GM18907 (cell line): ENCODE measurements at regions not wholly inside any gene's neighbourhood (a gene's known extent, or its start where the extent isn't known, plus 50 kb on each side); places are given as distances from the start of the nearest gene placed in this dataset.
"Not testable (repeated sequence)": the region's sequence is repeated elsewhere in the genome, so short reads cannot be mapped to it uniquely, and the experiment has no call there.

ENCODE experiments used
- ATAC-seq: cut with Tn5 transposase; IDR thresholded peaks from one replicate; pipeline ENCODE4 v1.9.1; 2021; ENCODE audit warnings: mild to moderate bottlenecking, moderate library complexity; ENCODE audit not compliant: unreplicated experiment

DNA sequence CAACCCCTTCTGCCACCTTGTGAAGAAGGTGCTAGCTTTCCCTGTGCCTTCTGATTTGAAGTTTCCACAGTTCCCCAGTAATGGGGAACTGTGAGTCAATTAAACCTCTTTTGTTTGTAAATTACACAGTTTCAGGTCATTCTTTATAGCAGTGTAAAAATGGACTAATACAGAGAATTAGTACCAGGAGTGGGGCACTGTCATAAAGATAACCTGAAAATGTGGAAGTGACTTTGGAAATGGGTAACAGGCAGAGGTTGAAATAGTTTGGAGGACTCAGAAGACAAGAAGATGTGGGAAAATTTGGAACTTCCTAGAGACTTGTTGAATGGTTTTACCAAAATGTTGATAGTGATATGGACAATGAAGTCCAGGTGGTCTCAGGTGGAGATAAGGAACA lies 131.0 kb upstream of the HAND2 start:
- ATAC-seq, result no peak

DNA sequence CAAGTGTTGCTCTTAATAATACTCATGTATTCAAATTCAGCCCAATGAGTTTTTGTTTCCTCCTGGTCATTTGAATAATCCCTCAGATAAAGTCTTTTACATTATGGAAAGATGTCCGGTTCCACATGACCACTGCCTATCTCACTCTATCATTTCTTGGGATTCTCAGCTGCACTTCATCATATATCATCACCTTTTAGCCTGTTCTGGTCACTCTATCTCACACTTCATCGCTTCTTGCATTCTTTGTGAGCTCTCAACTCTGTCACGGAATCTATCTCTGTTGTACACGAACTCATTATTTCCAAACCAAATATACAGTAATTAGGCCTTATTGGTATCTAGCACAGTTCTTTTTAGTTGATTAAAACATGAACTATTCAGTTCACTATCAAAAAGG lies 126.9 kb upstream of the HAND2 start:
- ATAC-seq, result no peak

DNA sequence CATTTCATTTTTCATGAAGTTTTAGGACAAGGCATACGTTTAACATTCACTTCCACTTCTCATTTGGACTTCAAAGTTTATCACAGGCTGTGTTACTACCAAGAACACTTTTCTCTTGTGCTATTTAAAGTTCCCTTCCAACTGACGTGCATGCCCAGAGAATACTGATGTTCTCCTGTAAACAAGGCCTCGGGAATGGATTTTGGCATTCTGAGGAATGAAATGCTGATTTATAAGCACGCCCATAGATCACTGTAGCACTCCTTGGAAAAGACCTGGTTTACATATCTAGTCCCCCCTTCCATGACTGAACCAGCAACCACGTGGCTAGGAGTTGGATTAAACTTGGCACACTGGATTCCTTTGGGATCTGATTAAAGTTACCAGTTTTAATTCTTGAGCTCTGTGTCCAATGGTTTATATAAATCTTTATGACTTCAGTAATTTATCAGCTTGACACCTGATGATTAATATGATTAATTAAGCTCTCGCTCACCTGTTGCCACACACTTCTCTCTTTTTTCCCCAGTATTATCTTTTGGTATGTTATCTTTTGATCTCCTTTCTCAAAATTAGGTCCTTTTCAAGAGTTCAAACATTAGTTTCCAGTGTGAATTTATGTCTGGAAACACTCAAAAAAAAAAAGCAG lies 122.4 kb upstream of the HAND2 start:
- no peak for ATAC-seq

DNA sequence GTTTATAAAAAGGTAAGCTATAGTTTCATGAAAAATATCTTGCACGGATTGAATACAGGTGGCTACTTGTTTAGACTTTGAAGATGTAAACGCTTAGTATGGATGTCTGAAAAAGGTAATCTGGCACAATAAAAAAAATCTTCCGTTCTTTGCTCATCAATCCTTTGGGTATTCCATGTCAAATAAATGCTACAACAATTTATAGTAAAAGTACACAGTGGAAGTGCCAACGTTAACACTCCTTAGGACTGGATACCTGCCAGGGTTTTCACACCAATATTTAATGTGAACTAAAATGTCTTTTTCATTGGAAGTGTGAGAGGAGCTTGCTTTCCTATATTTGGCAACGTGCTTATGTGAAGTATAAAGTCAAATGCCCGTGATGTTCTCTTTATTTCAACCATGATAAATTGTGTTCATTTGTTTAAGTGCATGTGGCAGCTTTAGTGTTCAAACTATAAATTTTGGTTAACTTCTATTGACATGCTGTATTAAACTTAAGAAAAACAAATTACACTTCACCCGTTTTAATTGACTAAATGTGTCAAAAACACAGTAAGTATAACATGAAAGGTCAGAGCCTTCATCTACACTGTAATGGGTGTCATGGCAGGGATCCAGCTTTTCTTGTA lies 121.7 kb upstream of the HAND2 start:
- ATAC-seq, result no peak

DNA sequence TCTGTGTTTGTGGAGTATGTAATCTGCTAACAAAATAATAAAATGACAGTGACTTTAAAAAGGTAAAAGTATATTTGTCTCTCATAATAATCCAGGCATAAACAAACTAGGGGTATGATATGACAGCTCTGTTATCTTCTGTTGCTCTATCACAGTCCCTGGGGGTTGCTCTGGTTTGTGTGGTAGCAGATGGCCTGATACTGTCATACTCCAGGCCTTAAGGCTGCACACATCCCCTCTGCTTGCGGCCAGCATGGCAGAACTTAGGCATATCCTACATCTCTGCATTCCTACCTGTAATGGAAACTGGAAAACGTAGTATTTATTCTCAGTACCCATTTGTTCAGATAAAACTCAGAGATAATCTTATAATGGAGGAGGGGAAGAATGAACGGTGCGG lies 117.9 kb upstream of the HAND2 start:
- no peak for ATAC-seq

DNA sequence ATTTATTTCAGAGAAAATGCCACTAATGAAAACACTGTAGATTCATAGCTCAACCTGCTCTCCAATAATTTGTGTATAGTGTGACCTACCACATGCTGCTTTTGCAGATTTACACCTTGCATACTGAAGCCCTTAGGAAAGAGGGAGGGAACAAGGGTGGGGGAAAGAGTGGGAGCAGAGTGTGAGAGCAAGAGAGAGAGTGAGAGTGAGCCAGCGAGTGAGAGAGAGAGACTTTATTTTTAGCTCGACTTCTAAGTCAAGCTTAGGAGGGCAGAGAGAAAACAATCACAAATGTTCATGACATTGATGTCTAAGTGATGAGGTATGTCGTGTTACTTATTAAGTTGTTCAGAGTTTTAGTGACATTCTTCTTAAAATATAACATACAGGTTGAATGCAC lies 112.5 kb upstream of the HAND2 start:
- no peak for ATAC-seq

DNA sequence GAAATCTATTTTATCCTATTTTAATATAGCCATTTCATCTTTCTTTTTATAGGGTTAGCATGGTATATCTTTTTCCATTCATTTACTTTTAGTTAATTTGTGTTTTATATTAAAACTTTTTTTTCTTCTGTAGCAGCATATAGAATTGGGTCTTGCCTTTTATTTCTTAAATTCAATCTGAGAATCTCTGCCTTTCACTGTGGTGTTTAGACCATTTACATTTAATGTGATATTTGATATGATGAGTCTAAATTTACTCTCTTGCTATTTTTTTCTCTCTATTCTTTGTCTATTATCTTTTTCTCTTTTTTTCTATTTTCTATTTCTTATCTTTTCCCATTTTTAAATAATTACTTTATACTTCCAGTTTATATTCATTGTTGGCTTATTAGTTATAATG lies 105.4 kb upstream of the HAND2 start:
- no peak for ATAC-seq

DNA sequence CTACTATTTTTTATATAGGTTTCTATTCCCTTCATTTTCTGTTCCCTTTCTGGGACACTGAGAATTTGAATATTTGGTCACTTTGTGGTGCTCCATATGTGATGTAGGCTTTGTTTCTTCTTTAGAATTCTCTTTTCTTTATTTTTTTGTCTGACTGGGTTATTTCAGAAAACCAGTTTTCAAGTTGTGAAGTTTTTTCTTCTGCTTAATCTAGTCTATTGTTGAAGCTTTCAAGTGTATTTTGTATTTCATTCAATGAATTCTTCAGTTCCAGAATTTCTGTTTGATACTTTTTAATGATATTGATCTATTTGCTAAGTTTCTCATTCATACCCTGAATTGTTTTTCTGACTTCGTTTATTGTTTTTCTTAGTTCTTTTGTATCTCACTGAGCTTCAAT lies 96.2 kb upstream of the HAND2 start:
- ATAC-seq, result no peak

DNA sequence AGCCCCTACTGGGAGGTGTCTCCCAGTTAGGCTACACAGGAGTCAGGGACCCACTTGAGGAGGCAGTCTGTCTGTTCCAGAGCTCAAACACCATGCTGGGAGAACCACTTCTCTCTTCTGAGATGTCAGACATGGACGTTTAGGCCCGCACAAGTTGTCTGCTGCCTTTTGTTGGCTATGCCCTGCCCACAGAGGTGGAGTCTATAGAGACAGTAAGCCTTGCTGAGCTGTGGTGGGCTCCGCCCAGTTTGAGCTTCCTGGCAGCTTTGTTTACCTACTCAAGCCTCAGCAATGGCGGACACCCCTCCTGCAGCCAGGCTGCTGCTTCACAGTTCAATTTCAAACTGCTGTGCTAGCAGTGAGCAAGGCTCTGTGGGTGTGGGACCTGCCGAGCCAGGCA lies 88.6 kb upstream of the HAND2 start:
- ATAC-seq, result not testable (repeated sequence)

DNA sequence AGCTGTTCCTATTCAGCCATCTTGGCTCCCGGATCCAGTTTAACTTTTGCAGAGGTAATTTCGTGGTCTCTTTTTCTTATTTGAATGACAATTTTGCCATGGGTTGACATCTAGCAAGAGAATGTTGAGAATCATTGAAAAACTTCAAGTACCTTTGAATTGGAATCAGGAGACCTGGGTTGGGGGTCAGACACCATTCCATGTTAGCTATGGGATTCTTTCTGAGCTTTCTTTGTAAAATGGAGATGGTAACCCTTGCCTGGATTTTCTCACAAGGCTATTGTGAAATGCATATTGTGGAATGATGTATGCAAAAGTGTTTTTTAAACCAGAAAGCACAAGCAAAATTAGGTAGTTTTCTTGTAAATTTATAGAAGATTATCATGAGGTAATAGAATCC lies 79.1 kb upstream of the HAND2 start:
- ATAC-seq, result no peak

DNA sequence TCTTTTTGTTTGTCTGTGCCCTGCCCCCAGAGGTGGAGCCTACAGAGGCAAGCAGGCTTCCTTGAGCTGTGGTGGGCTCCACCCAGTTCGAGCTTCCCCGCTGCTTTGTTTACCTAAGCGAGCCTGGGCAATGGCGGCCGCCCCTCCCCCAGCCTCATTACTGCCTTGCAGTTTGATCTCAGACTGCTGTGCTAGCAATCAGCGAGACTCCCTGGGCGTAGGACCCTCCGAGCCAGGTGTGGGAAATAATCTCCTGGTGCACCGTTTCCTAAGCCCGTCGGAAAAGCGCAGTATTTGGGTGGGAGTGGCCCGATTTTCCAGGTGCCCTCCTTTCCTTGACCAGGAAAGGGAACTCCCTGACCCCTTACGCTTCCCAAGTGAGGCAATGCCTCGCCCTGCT lies 78.6 kb upstream of the HAND2 start:
- not testable (repeated sequence) for ATAC-seq

DNA sequence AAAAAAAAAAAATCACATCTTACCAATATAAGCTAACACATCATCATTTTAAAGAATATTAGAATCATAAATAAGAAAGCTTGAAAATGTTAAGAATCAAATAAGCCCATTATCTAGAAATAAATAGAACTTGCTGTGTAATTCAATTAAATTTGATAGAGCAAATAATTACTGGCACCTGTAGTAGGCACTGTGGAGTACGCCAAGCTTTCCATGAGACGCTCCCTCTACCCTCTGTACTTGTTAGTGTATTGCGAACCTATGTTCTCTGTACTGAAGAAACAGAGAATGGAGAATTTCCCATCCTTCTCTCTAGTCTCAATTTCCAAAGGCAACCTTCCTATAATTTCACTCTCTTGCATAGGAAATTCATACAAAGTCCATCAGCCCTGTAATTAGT lies 61.7 kb upstream of the HAND2 start:
- no peak for ATAC-seq

DNA sequence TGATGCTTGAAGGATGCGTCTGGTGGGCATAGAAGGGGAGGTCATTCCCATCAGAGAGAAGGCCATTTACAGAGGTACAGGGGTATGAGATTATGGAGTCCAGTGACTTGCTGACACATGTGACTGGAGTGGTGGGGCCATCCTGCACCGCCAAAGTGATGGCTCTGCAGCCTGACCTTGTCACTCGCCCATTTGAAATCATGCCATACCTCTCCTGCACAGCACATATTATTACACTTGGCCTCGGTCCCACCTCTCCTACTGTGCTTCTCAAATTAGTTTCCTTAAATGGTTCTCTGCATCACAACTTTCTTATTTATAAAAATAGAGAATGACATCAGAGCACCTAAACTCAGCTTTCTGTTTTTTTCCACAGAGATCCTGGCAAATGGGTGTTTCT lies 60.7 kb upstream of the HAND2 start:
- no peak for ATAC-seq

DNA sequence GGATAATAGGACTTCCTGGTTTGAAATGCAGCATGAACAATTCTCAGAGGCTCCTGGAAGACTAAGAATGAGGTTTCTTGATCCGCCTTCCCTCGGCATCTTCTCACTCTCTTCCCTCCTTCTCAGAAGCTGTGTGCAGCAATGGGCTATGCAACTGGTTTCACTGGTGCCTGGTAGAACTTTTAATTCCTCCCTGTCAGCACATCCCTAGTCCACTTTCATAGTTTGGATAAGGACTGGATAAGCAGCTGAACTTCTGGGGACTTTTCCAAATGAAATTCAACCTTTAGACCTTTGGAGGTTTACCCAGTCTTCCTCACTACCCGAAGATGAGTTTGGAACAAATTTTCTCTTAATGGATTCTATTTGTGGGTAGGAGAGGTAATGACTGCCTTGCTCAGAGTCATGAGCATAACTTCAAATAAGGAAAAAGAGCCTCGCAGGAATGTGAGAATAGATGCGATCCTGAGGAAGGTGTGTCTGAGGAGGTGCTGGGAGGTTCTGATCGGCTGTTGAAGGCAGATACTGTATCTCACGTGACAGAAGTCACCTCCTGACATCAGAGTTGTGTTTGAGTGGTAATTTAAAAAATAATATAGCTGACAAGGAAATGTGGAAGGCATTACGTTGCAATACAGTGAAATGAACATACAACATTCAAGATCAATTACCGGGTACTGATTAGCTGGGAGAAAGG lies 56.0 kb upstream of the HAND2 start:
- no peak for ATAC-seq

DNA sequence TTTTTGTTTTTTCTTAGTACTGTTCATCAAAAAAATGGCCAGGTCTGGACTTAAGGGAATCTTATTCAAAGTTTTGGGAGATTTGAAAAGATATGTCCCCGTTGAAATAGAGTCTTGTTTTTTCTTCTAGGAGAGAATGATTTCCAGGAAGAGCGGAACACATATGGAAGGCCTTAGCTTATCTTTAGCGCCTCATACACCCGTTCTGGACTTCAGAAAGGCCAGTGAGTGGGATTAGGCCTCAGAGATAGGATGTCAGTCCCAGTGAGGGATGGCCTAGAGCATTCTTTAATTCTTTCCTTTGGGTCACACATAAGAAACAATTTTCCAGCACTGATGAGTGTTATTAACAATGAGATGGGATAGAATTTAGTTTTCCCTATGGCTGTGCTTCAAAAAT lies 54.5 kb upstream of the HAND2 start:
- no peak for ATAC-seq
